NCI-H460 (cell line): ENCODE measurements at regions not wholly inside any gene's neighbourhood (a gene's known extent, or its start where the extent isn't known, plus 50 kb on each side); places are given as distances from the start of the nearest gene placed in this dataset.
"Not testable (repeated sequence)": the region's sequence is repeated elsewhere in the genome, so short reads cannot be mapped to it uniquely, and the experiment has no call there.

Experiments used
- DNase-seq: peaks from one replicate; pipeline ENCODE4 v3.0.0-alpha.2; 2016; ENCODE audit warnings: low read depth; ENCODE audit errors: extremely low read depth

GRCh38 chr2:13143451-13143850 is 426.7 kb downstream of the TRIB2 start:
- no peak for DNase-seq

GRCh38 chr2:13156916-13157315 is 440.2 kb downstream of the TRIB2 start:
- no peak for DNase-seq

- DNase-seq = no peak
These were observed 441.7 kb downstream of the TRIB2 start for GRCh38 chr2:13158466-13158865.

- DNase-seq = no peak
These were observed 464.0 kb downstream of the TRIB2 start for GRCh38 chr2:13180729-13181128.

GRCh38 chr2:13193075-13193474 is 476.3 kb downstream of the TRIB2 start:
- DNase-seq = peak; percentile 51

GRCh38 chr2:13193900-13194299 is 477.2 kb downstream of the TRIB2 start:
- DNase-seq = peak; percentile 67

GRCh38 chr2:13195270-13195669 is 478.5 kb downstream of the TRIB2 start:
- no peak for DNase-seq

- DNase-seq = no peak
These were observed 480.5 kb downstream of the TRIB2 start for GRCh38 chr2:13197248-13197647.

- no peak for DNase-seq
These were observed 485.2 kb downstream of the TRIB2 start for GRCh38 chr2:13201924-13202323.

- DNase-seq = no peak
These were observed 495.4 kb downstream of the TRIB2 start for GRCh38 chr2:13212115-13212514.

GRCh38 chr2:13218205-13218604 is 501.5 kb downstream of the TRIB2 start:
- DNase-seq = no peak

GRCh38 chr2:13227578-13227977 is 510.8 kb downstream of the TRIB2 start:
- DNase-seq = no peak

- no peak for DNase-seq
These were observed 513.5 kb downstream of the TRIB2 start for GRCh38 chr2:13230221-13230620.

GRCh38 chr2:13240061-13240460 is 523.3 kb downstream of the TRIB2 start:
- DNase-seq = no peak

GRCh38 chr2:13240789-13241487 is 524.2 kb downstream of the TRIB2 start:
- no peak for DNase-seq

- no peak for DNase-seq
These were observed 535.9 kb downstream of the TRIB2 start for GRCh38 chr2:13252615-13253014.

- no peak for DNase-seq
These were observed 538.7 kb downstream of the TRIB2 start for GRCh38 chr2:13255485-13255884.

- DNase-seq = no peak
These were observed 543.7 kb downstream of the TRIB2 start for GRCh38 chr2:13260402-13260801.

- DNase-seq = no peak
These were observed 549.4 kb downstream of the TRIB2 start for GRCh38 chr2:13266166-13266565.

GRCh38 chr2:13284688-13285087 is 568.0 kb downstream of the TRIB2 start:
- no peak for DNase-seq

- no peak for DNase-seq
These were observed 572.6 kb downstream of the TRIB2 start for GRCh38 chr2:13289310-13289709.

GRCh38 chr2:13308478-13308805 is 591.7 kb downstream of the TRIB2 start:
- DNase-seq = not testable (repeated sequence)

GRCh38 chr2:13308989-13309388 is 592.3 kb downstream of the TRIB2 start:
- no peak for DNase-seq
